ENCODE measurements at regions not wholly inside any gene's neighbourhood (a gene's known extent, or its start where the extent isn't known, plus 50 kb on each side); places are given as distances from the start of the nearest gene placed in this dataset.

GRCh38 chr15:95895508-95895907 is 435.0 kb upstream of the NR2F2 start:
- TF ChIP-seq, protein P1, sequence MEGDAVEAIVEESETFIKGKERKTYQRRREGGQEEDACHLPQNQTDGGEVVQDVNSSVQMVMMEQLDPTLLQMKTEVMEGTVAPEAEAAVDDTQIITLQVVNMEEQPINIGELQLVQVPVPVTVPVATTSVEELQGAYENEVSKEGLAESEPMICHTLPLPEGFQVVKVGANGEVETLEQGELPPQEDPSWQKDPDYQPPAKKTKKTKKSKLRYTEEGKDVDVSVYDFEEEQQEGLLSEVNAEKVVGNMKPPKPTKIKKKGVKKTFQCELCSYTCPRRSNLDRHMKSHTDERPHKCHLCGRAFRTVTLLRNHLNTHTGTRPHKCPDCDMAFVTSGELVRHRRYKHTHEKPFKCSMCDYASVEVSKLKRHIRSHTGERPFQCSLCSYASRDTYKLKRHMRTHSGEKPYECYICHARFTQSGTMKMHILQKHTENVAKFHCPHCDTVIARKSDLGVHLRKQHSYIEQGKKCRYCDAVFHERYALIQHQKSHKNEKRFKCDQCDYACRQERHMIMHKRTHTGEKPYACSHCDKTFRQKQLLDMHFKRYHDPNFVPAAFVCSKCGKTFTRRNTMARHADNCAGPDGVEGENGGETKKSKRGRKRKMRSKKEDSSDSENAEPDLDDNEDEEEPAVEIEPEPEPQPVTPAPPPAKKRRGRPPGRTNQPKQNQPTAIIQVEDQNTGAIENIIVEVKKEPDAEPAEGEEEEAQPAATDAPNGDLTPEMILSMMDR (IDR thresholded peaks at IDR 0.05): no peak
- no peak for DNase-seq
- Histone ChIP-seq H3K4me3 (no peak overlapping the region), H3K27ac (no peak overlapping the region), H3K9me3 (no peaks in the 10 kb centered on the region), H3K36me3 (no peaks in the 10 kb centered on the region), H3K27me3 (no peaks in the 10 kb centered on the region), H3K4me1 (peaks cover 0 to 4% (median 0%) of the 10 kb centered on the region in 4 donors)
- intact Hi-C loops (cut with DNase I; ENCODE audit: low total_unique reads): no loop called here

DNA sequence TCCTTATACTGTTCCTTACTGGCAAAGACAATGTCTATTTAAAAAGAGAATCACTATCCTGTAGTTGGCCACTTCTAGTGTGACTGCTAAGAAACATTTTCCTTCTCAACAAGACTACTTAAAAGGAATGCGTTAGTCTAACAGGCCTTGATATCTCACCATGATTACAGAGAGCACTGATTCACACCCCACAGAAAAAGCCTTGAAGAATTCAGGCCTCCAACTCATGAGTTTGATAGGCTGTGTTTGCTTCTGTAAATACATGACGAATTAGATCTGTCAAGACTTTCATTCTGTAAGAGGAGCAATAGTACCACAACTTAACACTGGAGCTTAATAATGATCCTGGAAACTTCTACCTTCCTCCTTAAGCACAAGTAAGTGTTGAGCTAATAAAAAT is 432.8 kb upstream of the NR2F2 start:
- Histone ChIP-seq H3K27ac (no peak overlapping the region), H3K9me3 (no peaks in the 10 kb centered on the region), H3K36me3 (no peaks in the 10 kb centered on the region), H3K4me3 (no peak overlapping the region), H3K27me3 (no peaks in the 10 kb centered on the region), H3K4me1 (peaks cover 0 to 4% (median 0%) of the 10 kb centered on the region in 4 donors)
- intact Hi-C loops (cut with DNase I; ENCODE audit: low total_unique reads): no loop called here
- DNase-seq: no peak
- TF ChIP-seq, protein P1 (IDR thresholded peaks at IDR 0.05): no peak

- DNase-seq: no peak
- Histone ChIP-seq H3K4me1 (peaks cover 0 to 4% (median 0%) of the 10 kb centered on the region in 4 donors), H3K36me3 (no peaks in the 10 kb centered on the region), H3K9me3 (no peaks in the 10 kb centered on the region), H3K4me3 (no peak overlapping the region), H3K27me3 (no peaks in the 10 kb centered on the region), H3K27ac (no peak overlapping the region)
- intact Hi-C loops (cut with DNase I; ENCODE audit: low total_unique reads): no loop called here
- TF ChIP-seq, protein P1 (IDR thresholded peaks at IDR 0.05): no peak
Measured at GRCh38 chr15:95898761-95899160, 431.7 kb upstream of the NR2F2 start.

- intact Hi-C loops (cut with DNase I; ENCODE audit: low total_unique reads): no loop called here
- no peak overlapping the region for H3K4me3 ChIP-seq
- H3K27me3 ChIP-seq: no peaks in the 10 kb centered on the region
- no peaks in the 10 kb centered on the region for H3K4me1 ChIP-seq
- TF ChIP-seq, protein P1 (IDR thresholded peaks at IDR 0.05): no peak
- H3K27ac ChIP-seq: no peak overlapping the region
- H3K36me3 ChIP-seq: no peaks in the 10 kb centered on the region
- no peaks in the 10 kb centered on the region for H3K9me3 ChIP-seq
- no peak for DNase-seq
Measured at GRCh38 chr15:95901271-95901670, 429.2 kb upstream of the NR2F2 start.

GRCh38 chr15:95902606-95903005 is 427.9 kb upstream of the NR2F2 start:
- intact Hi-C loops (cut with DNase I; ENCODE audit: low total_unique reads): no loop called here
- H3K27ac ChIP-seq: no peak overlapping the region
- H3K9me3 ChIP-seq: no peaks in the 10 kb centered on the region
- TF ChIP-seq, protein P1 (IDR thresholded peaks at IDR 0.05): no peak
- no peaks in the 10 kb centered on the region for H3K27me3 ChIP-seq
- no peak overlapping the region for H3K4me3 ChIP-seq
- H3K4me1 ChIP-seq: no peaks in the 10 kb centered on the region
- H3K36me3 ChIP-seq: no peaks in the 10 kb centered on the region
- no peak for DNase-seq

DNA sequence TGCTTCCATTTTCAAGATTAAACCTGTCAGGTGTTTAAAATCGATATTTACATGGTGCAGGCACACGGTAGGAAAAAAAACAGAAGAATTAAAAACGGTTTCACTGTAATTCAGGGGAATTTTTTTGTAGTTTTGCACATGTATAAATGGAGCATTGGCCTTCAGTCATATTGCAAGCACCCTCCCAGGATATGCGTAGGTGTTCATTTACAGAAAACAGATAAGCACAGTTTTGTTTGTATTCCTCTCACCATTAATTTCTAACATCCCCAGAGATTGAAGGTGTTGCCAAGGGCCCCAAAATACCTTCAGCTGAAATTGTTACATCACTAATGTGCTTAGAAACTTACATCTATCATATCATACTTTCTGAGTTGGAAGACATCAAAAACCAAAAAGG is 427.1 kb upstream of the NR2F2 start:
- H3K36me3 ChIP-seq: no peaks in the 10 kb centered on the region
- no peaks in the 10 kb centered on the region for H3K27me3 ChIP-seq
- TF ChIP-seq, protein P1 (IDR thresholded peaks at IDR 0.05): no peak
- no peak overlapping the region for H3K27ac ChIP-seq
- intact Hi-C loops (cut with DNase I; ENCODE audit: low total_unique reads): no loop called here
- H3K4me1 ChIP-seq: no peaks in the 10 kb centered on the region
- no peak overlapping the region for H3K4me3 ChIP-seq
- no peaks in the 10 kb centered on the region for H3K9me3 ChIP-seq
- DNase-seq: no peak
